ENCODE measurements at regions not wholly inside any gene's neighbourhood (a gene's known extent, or its start where the extent isn't known, plus 50 kb on each side); places are given as distances from the start of the nearest gene placed in this dataset.

- DNase-seq (ENCODE audit: low spot score): no peak
These were observed 260.0 kb upstream of the CADM1 start for GRCh38 chr11:115764176-115764575.

GRCh38 chr11:115761817-115762216 lies 257.6 kb upstream of the CADM1 start:
- in situ Hi-C loops (cut with HindIII; ENCODE audit: low sequenced_read_pairs): no loop called here
- DNase-seq (ENCODE audit: low spot score): no peak

More at GRCh38 chr11:115764176-115764575, 260.0 kb upstream of the CADM1 start:
- in situ Hi-C loops (cut with HindIII; ENCODE audit: low sequenced_read_pairs): no loop called here

GRCh38 chr11:115761348-115761747 lies 257.1 kb upstream of the CADM1 start:
- in situ Hi-C loops (cut with HindIII; ENCODE audit: low sequenced_read_pairs): no loop called here
- DNase-seq (ENCODE audit: low spot score): peak; percentile 63

- peak; percentile 54 for DNase-seq (ENCODE audit: low spot score)
- in situ Hi-C loops (cut with HindIII; ENCODE audit: low sequenced_read_pairs): no loop called here
These were observed 256.5 kb upstream of the CADM1 start for GRCh38 chr11:115760461-115761320.

- DNase-seq (ENCODE audit: low spot score): peak; percentile 69
- in situ Hi-C loops (cut with HindIII; ENCODE audit: low sequenced_read_pairs): no loop called here
These were observed 255.6 kb upstream of the CADM1 start for GRCh38 chr11:115759622-115760460.

GRCh38 chr11:115758011-115758410 lies 253.8 kb upstream of the CADM1 start:
- DNase-seq (ENCODE audit: low spot score): peak; percentile 88
- in situ Hi-C loops (cut with HindIII; ENCODE audit: low sequenced_read_pairs): no loop called here

- no peak for DNase-seq (ENCODE audit: low spot score)
- in situ Hi-C loops (cut with HindIII; ENCODE audit: low sequenced_read_pairs): no loop called here
These were observed 247.2 kb upstream of the CADM1 start for GRCh38 chr11:115751243-115752015.

GRCh38 chr11:115745610-115746512 lies 241.6 kb upstream of the CADM1 start:
- in situ Hi-C loops (cut with HindIII; ENCODE audit: low sequenced_read_pairs): no loop called here
- DNase-seq (ENCODE audit: low spot score): no peak

GRCh38 chr11:115745066-115745465 lies 240.9 kb upstream of the CADM1 start:
- in situ Hi-C loops (cut with HindIII; ENCODE audit: low sequenced_read_pairs): no loop called here
- DNase-seq (ENCODE audit: low spot score): no peak

GRCh38 chr11:115743719-115744118 lies 239.5 kb upstream of the CADM1 start:
- DNase-seq (ENCODE audit: low spot score): no peak
- in situ Hi-C loops (cut with HindIII; ENCODE audit: low sequenced_read_pairs): no loop called here

GRCh38 chr11:115741376-115742107 lies 237.3 kb upstream of the CADM1 start:
- DNase-seq (ENCODE audit: low spot score): peak; percentile 48
- in situ Hi-C loops (cut with HindIII; ENCODE audit: low sequenced_read_pairs): no loop called here

GRCh38 chr11:115740324-115740723 lies 236.1 kb upstream of the CADM1 start:
- DNase-seq (ENCODE audit: low spot score): no peak
- in situ Hi-C loops (cut with HindIII; ENCODE audit: low sequenced_read_pairs): no loop called here

GRCh38 chr11:115739878-115740277 lies 235.7 kb upstream of the CADM1 start:
- no peak for DNase-seq (ENCODE audit: low spot score)
- in situ Hi-C loops (cut with HindIII; ENCODE audit: low sequenced_read_pairs): no loop called here

GRCh38 chr11:115739146-115739545 lies 234.9 kb upstream of the CADM1 start:
- in situ Hi-C loops (cut with HindIII; ENCODE audit: low sequenced_read_pairs): no loop called here
- no peak for DNase-seq (ENCODE audit: low spot score)

- no peak for DNase-seq (ENCODE audit: low spot score)
These were observed 233.7 kb upstream of the CADM1 start for GRCh38 chr11:115737875-115738274.

GRCh38 chr11:115736146-115736545 lies 231.9 kb upstream of the CADM1 start:
- in situ Hi-C loops (cut with HindIII; ENCODE audit: low sequenced_read_pairs): no loop called here
- peak; percentile 29 for DNase-seq (ENCODE audit: low spot score)

More at GRCh38 chr11:115737875-115738274, 233.7 kb upstream of the CADM1 start:
- in situ Hi-C loops (cut with HindIII; ENCODE audit: low sequenced_read_pairs): no loop called here

- no peak for DNase-seq (ENCODE audit: low spot score)
- in situ Hi-C loops (cut with HindIII; ENCODE audit: low sequenced_read_pairs): no loop called here
These were observed 220.5 kb upstream of the CADM1 start for GRCh38 chr11:115724666-115725065.

- DNase-seq (ENCODE audit: low spot score): no peak
- in situ Hi-C loops (cut with HindIII; ENCODE audit: low sequenced_read_pairs): no loop called here
These were observed 218.5 kb upstream of the CADM1 start for GRCh38 chr11:115722711-115723110.

Measured in G401 (cell line).